22Rv1 (cell line): ENCODE measurements at regions not wholly inside any gene's neighbourhood (a gene's known extent, or its start where the extent isn't known, plus 50 kb on each side); places are given as distances from the start of the nearest gene placed in this dataset.

ENCODE experiments used
- ZFX ChIP-seq: fragments of 450-650 bp; IDR thresholded peaks from 2 replicates; pipeline ENCODE4 v1.6.1; 2017; ENCODE audit warnings: antibody characterized with exemption, borderline replicate concordance
- TF ChIP-seq, protein P1 (sequence below): fragments of 450-650 bp; IDR thresholded peaks from 2 replicates; pipeline ENCODE4 v1.5.1; 2017; ENCODE audit warnings: mild to moderate bottlenecking

DNA sequence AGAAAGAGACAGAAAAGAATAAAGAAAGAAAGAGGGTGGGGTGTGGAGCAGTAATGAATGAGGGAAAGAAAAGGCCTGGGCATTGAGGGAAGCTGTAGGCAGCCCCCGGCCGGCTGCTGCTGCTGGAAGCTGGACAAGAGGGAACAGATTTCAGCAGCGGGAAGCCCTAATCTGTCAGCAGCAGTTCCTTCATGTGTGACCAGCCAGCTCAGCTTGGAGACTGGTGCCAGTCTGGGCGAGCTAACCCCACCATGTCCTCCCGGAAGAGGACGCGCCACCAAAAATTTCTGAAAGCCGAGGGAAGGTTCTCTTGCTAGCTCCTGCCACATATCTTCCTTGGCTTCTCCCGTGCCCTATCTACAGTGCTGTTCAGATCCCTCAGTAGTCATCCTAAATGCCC is 236.8 kb downstream of the GRIN2B start:
- TF ChIP-seq, protein P1, sequence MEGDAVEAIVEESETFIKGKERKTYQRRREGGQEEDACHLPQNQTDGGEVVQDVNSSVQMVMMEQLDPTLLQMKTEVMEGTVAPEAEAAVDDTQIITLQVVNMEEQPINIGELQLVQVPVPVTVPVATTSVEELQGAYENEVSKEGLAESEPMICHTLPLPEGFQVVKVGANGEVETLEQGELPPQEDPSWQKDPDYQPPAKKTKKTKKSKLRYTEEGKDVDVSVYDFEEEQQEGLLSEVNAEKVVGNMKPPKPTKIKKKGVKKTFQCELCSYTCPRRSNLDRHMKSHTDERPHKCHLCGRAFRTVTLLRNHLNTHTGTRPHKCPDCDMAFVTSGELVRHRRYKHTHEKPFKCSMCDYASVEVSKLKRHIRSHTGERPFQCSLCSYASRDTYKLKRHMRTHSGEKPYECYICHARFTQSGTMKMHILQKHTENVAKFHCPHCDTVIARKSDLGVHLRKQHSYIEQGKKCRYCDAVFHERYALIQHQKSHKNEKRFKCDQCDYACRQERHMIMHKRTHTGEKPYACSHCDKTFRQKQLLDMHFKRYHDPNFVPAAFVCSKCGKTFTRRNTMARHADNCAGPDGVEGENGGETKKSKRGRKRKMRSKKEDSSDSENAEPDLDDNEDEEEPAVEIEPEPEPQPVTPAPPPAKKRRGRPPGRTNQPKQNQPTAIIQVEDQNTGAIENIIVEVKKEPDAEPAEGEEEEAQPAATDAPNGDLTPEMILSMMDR = no peak
- TF ChIP-seq ZFX = no peak
